H1 (cell line): ENCODE measurements at regions not wholly inside any gene's neighbourhood (a gene's known extent, or its start where the extent isn't known, plus 50 kb on each side); places are given as distances from the start of the nearest gene placed in this dataset.

Source experiments
- EZH2 ChIP-seq: fragments of 200-600 bp; sonication (generic); IDR thresholded peaks from 2 replicates; pipeline ENCODE4 v1.7.1; 2012; ENCODE audit warnings: low read depth, mild to moderate bottlenecking, moderate library complexity, low read length, inconsistent platforms; ENCODE audit not compliant: severe bottlenecking
- JUND ChIP-seq: IDR thresholded peaks from 2 replicates; pipeline ENCODE4 v1.6.1; 2011; ENCODE audit warnings: mild to moderate bottlenecking, improper control_type of control experiment, low read length
- KDM1A ChIP-seq: fragments of 200-600, 300-600 bp; sonication (generic); IDR thresholded peaks from 2 replicates; pipeline ENCODE4 v1.7.1; 2016; ENCODE audit warnings: mild to moderate bottlenecking, low read length, borderline replicate concordance
- POLR2A ChIP-seq, 2 experiments: IDR thresholded peaks; 1 replicate in 1 of 2; 2 replicates in 1 of 2; pipeline ENCODE4 v1.6.1; 2011; ENCODE audit warnings: low read depth in 2 of 2, low read length in 2 of 2, mild to moderate bottlenecking in 2 of 2; ENCODE audit errors: control extremely low read depth in 1 of 2
- SP1 ChIP-seq: IDR thresholded peaks from 2 replicates; pipeline ENCODE4 v1.6.1; 2011; ENCODE audit warnings: low read depth, low read length
- SP2 ChIP-seq: IDR thresholded peaks from 2 replicates; pipeline ENCODE4 v1.6.1; 2012; ENCODE audit warnings: mild to moderate bottlenecking, low read length, inconsistent platforms
- SUZ12 ChIP-seq: fragments of 200-600 bp; sonication (generic); IDR thresholded peaks from 2 replicates; pipeline ENCODE4 v1.6.1; 2012; ENCODE audit warnings: mild to moderate bottlenecking, inconsistent platforms, low read length, moderate library complexity, mixed read lengths
- TF ChIP-seq, protein P1 (sequence below), 3 experiments: IDR thresholded peaks; 1 replicate in 2 of 3; 2 replicates in 1 of 3; pipeline versions ENCODE4 v1.5.1 to v1.6.1; 2011; ENCODE audit warnings: low read length in 3 of 3, mild to moderate bottlenecking in 3 of 3, inconsistent platforms in 2 of 3, low read depth in 1 of 3, moderate library complexity in 1 of 3; ENCODE audit not compliant: insufficient read depth in 1 of 3; ENCODE audit errors: control extremely low read depth in 1 of 3
- TF ChIP-seq, protein P2 (sequence below): IDR thresholded peaks from 2 replicates; pipeline ENCODE4 v1.6.1; 2012; ENCODE audit warnings: inconsistent platforms
- TF ChIP-seq, protein P3 (sequence below): IDR thresholded peaks from 2 replicates; pipeline ENCODE4 v1.6.1; 2011; ENCODE audit warnings: low read length, improper control_type of control experiment

DNA sequence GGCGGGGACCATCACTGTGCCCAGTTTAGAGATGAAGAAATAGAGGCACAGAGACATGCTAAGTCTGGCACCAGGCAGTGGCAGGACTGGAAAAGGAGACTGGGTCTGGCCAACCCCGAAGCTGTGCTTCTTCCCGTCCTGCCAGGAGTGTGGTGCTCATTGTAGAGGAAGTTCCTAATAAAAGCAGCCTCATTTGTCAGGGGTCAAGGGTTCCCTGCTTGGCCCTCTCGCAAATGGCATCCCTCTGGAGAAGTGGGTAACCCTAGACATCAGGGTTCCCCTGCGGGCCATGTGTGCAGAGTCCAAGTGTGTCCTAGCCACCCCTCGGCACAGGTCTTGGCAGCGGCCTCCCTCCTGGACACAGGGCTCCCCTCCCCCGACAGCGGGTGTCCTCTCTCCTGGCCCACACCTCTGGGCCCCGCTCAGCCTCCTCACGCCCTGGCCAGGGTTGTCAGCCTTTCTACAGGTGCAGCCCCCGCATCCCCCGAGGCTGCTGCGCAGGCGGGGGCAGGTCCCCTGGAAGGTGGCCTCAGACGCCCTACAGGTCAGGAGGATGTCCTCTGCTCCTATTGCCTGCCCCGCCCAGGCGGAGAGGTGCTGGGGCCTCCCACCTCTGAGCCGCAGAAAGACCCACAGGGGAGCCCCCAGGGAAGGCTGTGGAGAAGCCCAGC, 61.8 kb upstream of the PRR20G start:
- TF ChIP-seq SP2 (no peak), EZH2 (no peak), JUND (no peak), POLR2A (IDR thresholded peaks at IDR 0.05; ENCODE audit: control extremely low read depth in 1 of 2, low read depth in 2 of 2, low read length in 2 of 2) (no peak), SP1 (no peak), KDM1A (no peak), SUZ12 (no peak)
- TF ChIP-seq, protein P1, sequence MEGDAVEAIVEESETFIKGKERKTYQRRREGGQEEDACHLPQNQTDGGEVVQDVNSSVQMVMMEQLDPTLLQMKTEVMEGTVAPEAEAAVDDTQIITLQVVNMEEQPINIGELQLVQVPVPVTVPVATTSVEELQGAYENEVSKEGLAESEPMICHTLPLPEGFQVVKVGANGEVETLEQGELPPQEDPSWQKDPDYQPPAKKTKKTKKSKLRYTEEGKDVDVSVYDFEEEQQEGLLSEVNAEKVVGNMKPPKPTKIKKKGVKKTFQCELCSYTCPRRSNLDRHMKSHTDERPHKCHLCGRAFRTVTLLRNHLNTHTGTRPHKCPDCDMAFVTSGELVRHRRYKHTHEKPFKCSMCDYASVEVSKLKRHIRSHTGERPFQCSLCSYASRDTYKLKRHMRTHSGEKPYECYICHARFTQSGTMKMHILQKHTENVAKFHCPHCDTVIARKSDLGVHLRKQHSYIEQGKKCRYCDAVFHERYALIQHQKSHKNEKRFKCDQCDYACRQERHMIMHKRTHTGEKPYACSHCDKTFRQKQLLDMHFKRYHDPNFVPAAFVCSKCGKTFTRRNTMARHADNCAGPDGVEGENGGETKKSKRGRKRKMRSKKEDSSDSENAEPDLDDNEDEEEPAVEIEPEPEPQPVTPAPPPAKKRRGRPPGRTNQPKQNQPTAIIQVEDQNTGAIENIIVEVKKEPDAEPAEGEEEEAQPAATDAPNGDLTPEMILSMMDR (IDR thresholded peaks at IDR 0.05; ENCODE audit: control extremely low read depth in 1 of 3, insufficient read depth in 1 of 3, low read depth in 1 of 3, low read length in 3 of 3), result no peak
- TF ChIP-seq, protein P2, sequence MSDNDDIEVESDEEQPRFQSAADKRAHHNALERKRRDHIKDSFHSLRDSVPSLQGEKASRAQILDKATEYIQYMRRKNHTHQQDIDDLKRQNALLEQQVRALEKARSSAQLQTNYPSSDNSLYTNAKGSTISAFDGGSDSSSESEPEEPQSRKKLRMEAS, result no peak
- TF ChIP-seq, protein P3, sequence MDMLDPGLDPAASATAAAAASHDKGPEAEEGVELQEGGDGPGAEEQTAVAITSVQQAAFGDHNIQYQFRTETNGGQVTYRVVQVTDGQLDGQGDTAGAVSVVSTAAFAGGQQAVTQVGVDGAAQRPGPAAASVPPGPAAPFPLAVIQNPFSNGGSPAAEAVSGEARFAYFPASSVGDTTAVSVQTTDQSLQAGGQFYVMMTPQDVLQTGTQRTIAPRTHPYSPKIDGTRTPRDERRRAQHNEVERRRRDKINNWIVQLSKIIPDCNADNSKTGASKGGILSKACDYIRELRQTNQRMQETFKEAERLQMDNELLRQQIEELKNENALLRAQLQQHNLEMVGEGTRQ, result no peak
